GM19043 (cell line): ENCODE measurements at regions not wholly inside any gene's neighbourhood (a gene's known extent, or its start where the extent isn't known, plus 50 kb on each side); places are given as distances from the start of the nearest gene placed in this dataset.

Experiments used
- ATAC-seq: cut with Tn5 transposase; IDR thresholded peaks from one replicate; pipeline ENCODE4 v1.9.1; 2021; ENCODE audit warnings: low read depth; ENCODE audit not compliant: unreplicated experiment

DNA sequence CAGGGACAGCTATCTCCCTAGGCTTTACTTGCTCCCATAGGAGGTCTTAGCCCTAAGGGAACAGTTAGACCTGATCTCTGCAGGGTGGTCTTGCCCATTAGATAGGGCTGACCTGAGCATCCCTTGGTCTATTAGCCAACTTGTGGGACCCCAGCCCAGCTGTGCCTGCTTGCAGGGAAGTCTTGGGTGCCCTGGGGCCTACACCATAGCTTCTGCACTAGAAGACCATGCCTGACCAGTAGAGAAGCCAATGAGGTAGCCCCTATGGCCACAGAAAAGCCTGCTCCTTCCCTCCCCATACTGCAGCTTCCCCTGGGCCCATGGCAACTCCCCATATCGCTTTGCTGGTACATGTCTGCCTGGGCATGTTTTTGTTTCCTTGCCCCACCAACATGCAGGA lies 1049.1 kb downstream of the TRHDE start:
- no peak for ATAC-seq

DNA sequence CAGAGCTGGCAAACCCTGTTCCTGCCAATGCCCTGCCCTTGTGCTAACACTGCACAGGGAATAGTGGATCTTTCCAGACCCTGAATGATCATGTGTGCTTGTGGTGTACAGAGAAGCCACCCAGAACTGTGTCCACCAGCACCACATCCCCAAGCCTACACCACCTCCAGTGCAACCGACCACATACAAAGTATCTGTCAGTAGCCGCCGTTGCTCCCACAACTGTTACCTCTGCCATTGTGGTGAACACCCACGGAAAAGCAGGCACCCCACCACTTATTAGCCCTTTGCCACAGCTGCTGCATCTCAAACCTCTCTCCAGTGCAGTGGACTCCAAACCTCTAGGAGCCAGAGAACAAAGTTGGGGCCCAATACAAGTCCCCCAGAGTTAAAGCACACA lies 1049.6 kb downstream of the TRHDE start:
- ATAC-seq = no peak

DNA sequence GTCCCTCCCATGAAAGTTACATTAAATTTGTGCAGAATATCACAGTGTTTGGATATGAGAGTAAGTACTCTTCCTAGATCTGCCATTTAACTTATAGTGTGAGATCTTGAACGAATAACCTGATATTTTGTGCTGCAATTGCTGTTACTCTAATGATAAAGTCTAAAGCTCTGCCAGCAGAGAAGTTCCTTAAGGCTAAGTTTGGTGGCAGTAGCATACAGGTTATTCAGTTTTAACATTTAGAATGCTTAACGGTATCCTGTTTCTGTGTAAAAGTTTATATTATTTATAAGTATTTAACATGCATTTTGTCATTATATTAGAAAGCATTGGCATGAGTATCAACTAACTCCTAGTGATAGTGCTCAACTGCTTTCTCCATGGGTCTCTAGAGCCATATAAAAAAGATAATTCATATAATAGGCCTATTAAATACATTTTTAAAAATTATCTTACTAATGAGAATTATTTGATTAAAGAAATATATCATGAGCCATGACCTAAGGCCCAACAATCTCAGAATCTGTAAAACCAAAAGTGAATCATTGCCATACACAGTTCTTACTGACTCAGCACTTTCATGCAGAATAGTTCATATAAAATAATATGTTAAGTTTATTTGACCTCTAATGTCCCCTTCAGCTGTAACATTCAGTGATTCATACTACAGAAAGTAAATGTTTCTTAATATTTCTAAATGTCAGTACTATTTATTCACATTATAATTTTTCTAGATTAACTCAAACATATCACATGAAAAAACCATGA lies 1058.6 kb downstream of the TRHDE start:
- no peak for ATAC-seq

DNA sequence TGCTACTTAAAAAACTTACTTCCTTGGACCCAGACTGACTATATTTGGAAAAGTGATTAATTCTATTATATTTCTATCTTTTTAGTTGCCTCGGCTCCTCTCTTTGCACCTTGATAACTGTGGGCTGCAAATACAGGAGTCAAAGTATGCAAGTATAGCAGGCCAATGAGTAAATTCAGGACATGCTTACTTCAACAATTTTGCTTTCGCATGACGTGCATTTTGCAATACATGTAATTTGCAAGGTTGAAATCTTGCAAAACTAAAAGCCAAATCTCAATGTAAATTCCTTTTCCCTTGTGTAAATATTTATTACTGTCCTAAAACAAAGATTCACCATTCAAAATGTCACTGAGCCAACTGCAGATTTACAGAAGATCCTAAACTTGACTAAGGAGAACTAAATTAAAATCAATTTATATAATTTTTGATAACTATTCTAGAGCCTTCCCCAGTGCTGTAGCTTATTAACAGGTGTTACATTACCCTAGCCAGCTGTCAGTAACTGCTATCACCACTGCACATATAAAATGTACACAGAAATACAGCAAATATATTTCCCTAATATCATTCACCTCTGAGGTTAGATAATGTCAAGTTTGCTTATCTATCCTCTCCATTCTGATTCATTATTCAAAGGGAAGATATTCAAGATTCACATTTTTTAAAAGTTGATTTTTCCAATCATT lies 1069.5 kb downstream of the TRHDE start:
- ATAC-seq = no peak

DNA sequence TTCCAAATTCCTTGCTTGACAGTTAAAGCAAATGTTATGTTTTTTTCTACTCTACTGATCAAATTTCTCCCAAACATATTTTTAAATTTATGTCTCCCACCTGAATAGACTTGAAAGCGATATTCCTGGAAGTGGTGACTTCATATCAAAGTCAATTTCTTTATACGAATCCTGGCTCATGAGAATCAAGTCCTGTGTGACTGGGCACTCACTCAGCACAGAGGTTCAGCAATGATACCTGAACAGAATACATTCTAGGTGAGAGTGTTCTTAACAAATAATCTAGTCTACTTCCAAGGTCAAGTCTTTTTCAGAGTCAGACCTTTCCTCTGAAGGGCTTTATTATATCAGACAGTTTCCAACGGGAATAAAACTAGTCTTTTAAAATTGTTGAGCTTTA lies 1070.6 kb downstream of the TRHDE start:
- no peak for ATAC-seq

DNA sequence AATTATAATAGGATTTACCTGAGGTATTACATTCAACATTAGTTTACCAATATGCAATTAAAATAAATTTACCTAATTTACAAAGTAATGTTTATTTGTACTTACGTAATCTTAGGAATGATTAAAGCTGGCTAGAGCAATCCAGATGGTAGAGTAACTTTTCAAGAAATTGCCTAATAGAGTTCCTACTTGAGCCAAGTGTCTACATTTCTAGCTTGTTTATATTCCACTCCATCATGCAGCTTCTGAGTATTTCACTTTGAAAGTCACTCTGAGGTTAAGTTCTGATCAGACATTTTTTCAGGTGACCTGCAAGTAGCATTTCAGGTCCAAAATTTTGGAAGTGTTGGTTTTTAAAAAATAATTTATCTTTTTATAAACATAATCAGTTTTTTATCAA lies 1080.7 kb downstream of the TRHDE start:
- no peak for ATAC-seq

DNA sequence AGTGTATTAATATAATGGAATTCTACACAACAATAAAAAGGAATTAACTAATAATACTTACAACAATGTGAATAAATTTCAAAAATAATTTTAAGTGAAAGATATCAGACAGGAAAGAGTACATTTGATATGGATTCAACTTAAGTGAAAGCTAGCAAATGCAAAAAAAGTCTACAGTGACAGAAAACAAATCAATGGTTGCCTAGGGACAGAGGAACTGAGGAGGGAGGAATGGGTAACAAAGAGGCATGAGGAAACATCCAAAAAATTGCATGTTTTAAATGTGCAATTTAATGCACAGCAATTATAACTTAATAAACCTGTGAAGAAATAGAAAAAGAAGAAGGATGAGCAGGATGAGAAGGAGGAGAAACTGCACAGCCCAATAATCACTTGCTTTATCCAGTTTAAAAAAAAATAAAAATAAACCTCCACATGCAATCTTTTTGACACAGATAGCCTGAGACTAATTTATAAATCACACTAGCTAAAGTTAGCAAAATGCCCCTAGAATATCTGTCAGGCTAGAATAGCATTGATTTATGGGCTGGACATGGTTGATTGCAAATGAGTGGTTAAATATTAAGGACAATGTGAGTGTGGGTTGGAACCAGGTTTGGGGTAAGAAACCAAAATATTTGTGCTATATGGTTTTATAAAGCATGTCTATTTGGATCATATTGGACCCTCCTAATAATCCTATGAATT lies 1089.1 kb downstream of the TRHDE start:
- ATAC-seq = no peak

DNA sequence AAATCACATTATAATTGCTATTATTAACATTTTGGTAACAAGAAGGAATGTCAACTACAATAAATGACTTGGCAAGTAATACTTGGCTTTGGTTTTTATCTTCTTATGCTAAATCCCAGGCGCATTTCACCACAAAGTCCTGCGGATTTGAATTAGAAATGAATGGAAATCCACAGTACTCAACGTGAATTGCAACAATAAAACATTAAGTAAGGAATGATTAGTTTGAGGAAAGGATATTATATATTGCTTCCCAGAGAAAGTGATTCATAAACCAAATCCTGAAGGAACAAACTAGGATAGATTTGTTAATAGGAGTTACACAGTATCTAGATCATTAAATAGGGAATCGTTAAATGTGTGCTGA lies 1089.7 kb downstream of the TRHDE start:
- no peak for ATAC-seq

DNA sequence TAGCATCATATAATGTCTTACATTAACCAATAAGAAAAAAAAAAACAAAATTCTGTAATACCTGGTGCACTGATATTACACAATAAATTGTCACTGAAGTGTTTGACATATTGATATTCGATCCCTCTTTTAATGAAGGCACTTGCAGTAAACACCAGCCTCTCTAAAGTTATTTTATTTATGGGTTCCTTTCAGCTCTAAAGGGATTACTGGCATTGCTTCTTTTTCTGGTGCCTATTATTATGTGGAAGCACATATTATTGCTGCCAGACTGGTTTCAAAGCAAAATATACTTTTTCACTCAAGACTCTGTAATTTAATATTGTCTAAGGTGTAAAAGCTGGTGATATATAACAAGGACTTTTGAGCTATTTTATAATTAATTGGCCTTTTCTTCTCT lies 1090.5 kb downstream of the TRHDE start:
- no peak for ATAC-seq

DNA sequence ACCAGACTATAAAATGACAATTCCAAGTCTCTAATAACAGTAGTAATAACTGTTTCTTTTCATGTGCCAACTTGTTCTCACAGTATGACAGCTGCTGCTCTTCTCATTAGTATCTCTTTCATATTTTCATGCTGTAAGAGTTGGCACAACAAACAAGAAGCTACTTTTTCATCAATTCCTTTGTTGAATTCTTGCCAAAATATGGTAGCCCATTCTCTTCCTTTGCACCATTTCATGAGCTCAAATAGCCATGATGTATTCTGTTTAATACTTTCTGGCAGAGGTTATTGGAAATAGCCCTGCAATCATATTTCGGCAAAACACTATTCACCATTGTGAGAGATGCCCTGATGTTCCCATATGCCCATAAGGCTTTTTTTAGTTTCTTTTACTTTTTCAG lies 1100.7 kb downstream of the TRHDE start:
- no peak for ATAC-seq

DNA sequence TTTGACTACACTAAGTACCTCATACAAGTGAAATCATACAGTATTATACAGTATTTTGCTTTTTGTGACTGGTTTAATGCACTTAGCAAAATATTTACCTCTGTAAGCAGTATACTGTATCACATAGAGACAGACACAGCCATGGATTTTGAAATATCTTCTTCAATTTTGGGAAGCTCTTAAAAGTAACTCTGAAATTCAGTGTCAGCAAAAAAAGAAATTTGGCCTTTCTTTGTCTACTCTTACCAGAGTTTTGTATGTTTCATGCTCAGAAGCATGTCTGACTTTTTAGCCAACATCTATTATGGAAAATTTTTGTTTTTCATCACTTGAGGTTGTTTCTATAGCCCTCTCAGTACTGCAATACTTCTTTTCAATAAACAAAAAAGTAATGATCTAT lies 1102.2 kb downstream of the TRHDE start:
- no peak for ATAC-seq

DNA sequence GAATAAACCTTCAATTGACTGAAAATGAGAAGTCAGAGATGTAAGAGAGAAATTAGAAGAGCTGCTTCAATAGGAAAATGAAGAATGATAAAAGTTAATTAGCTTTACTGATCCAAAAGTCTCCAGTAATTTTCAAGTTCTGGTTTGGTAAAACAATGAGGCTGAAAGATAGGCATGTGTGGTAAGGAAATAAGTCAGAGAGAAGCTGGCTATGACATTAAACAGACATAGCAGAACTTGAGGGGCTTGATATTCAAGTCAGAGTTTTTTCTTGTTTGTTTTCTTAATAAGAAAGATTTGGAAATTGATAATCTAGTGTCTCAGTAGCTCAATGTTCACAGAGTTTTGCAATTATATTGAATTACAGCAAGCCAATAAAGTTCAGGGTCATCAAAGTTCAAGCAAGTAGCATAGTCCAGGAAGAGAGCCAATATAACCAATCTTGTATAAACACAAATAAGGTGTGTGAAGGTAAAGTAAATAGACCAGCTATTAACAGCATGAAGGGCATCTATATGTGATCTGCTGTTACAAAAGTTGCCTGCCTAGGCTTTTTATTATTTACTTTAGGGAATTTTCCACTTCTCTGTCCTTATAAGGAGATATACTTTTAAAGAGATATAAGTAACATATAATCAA lies 1111.5 kb downstream of the TRHDE start:
- ATAC-seq = no peak

DNA sequence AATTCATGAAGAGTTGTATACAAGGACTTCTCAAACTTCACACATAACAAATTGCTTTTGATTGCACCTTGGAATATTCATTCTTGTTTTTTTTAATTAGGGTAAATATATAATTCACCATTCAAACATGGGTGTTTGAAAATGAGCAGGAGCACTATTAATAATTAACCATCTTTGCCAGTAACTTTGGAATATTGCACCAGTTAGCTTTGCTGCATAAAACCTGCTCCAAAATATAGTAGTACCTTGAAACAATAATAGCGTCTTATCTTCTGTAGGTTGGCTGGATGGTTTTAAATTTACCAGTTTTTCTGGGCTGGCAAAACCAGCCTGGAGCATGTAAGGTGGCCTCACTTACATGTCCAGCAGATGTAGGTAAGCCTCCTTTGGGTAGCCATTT lies 1112.4 kb downstream of the TRHDE start:
- ATAC-seq = no peak

DNA sequence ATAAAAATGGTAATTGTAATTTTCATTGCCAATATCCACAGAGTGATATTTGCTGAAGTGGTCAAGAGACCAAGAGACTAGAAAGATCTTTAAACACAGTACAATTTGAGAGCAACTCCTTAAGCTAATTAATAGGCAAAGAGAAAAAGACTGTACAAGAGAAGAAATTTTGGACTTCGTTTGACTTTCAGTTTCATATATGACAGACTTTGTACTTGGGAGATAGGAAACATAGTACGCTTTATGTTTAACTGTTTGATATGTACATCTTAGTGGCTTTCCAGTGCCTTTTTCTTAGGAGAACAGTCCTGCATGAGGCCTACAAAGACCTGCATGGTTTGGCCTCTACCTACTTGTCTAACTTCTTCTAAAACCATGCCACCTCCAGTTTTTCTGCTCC lies 1118.1 kb downstream of the TRHDE start:
- no peak for ATAC-seq

DNA sequence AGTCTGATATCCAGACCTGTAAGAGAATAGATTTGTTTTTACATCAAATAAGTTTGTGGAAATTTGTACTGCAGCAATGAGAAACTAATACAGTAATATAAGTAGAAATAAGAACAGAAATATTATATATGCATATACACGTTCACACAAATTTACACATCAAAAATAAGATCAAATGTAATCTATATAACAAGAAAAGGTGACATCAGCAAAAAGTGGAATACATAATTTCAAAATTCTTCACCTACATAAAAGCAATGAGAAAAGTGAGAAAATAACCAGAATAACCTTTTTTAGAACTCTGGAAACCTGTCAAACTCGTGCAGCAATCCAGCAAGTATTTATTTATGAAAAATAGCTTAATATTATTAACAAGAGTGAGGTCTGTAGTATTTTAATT lies 1124.6 kb upstream of the ATXN7L3B start:
- ATAC-seq = no peak

DNA sequence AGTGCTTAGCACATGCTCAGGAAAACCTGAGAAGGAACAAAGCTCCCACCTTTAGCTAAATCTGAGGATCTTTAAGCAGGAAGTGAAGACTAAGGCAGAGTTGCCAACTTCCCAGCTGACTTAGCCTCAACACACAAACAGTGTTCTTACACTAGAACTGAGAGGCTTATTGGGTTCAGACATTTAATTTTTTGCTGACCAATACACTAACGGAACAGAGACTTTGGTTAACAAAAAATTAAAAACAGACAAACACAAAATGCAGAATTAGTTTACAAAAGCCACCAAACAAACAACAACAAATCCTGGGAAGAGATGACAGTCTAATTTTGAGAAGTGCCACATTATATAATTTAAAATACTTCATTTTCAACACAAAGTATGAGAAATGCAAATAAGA lies 1123.7 kb upstream of the ATXN7L3B start:
- ATAC-seq = no peak

DNA sequence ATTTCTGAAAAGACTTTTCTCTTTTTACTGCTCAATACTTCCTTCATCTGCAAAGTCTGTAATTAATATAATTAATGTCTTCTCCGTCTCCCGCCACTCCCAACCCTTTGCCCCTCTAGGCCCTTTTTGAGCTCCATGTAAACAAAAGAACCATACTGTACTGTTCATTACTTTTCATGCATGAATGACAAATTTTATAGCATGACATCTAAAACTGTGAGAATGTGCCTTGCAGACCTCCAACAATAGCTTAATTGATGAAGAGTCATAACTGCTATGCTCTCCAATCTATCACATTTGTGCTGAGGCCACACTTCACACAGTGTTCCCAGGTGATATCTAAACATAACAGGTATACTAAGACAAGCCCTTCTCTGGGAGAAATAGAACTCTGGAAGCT lies 1122.7 kb upstream of the ATXN7L3B start:
- no peak for ATAC-seq

DNA sequence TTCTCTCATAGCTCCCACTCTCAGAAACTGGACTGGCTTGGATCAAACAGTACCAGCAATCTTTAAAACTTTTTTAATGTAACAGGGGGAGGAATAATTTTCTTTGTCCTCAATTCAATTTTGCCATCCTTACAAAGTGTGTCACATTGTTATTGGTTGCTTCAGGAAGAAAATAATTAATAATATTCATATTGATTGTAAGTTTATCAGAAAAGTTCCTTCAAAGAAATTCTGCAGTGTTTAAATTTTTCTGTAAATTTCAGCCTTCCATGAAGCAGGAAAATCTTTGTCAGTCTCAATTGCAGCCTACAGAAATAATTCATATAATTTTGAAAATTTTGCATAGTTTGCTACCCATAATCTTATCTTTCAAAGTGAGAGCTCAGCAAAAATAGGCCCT lies 1119.1 kb upstream of the ATXN7L3B start:
- no peak for ATAC-seq

DNA sequence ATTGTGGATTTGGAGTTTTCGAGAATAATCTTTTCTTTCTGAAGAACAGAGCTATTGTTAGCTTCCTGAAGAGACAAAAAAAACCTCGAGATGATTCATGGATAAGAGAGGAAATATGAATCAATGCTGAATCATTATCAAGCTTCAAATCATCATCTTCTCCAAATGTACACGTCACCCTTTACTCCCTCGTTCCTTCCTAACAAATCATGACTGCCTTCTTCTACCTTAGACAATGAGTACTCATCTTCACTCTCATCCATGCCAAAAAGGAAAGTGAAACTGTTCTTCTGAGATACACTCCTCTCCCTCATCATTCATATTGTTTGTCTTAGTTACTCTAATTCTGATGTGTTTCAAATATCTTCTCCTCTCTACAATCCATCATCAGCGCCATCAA lies 1115.8 kb upstream of the ATXN7L3B start:
- ATAC-seq = no peak

DNA sequence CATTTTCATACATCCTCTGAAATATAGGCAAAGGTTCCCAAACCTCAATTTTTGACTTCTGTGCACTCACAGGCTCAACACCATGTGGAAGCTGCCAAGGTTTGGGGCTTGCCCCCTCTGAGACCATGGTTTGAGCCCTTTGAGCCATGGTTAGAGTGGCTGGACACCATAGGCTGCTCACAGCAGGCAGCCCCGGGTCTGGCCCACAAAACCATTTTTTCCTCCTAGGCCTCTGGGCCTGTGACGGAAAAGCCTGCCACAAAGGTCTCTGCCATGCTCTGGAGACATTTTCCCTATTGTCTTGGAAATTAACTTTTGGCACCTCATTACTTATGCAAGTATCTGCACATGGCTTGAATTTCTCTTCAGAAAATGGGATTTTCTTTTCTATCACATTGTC lies 1113.2 kb upstream of the ATXN7L3B start:
- ATAC-seq = no peak

DNA sequence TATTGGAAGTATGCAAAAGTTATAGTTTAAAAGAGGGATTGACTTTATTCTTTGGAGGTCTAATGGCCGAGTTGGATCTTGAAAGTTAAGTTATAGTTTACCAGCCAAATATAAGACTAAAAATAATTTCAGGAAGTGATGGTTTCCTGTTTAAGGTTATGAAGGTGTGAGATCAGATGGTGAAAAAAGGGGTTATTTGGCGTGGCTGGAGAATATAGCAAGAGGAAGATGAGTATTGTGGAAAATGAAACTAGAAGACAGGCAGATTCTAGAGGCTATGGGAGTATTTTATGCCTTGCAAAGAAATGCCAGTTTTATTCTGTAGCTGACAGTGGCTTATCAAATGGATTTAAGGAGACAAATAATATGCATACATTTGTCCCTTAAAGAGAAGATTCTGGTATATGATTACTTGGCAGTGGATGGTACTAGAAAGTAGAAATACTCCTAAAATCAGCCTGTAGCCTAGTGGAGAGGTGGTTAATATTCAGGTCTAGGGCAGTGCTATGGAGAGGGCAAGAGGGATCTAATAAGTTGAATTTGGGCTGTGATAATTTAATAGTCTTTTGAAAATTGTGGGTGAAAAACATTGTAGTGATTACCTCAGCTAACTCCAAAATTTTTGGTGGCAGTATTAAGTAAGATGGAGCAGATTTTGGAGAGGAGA lies 1091.8 kb upstream of the ATXN7L3B start:
- peak; percentile 84 for ATAC-seq
